Neural progenitor cell (in vitro differentiated cells): ENCODE measurements at regions not wholly inside any gene's neighbourhood (a gene's known extent, or its start where the extent isn't known, plus 50 kb on each side); places are given as distances from the start of the nearest gene placed in this dataset.
A peak's percentile ranks its signal among the peaks of the same experiment; 100 is the strongest.

Experiments used
- DNase-seq: peaks from one replicate; pipeline ENCODE4 v3.0.0-alpha.2; 2016; ENCODE audit warnings: low spot score
- H2AFZ ChIP-seq: fragments of 200-600 bp; sonication (generic); replicated peaks from 2 replicates; pipeline ENCODE4 v1.6.1; 2016; ENCODE audit warnings: antibody characterized with exemption
- H3F3A ChIP-seq: fragments of 200-600 bp; sonication (generic); 2 replicates; pipeline ENCODE4 v1.6.1; 2016; ENCODE audit warnings: antibody characterized with exemption, low read depth
- H3K27ac ChIP-seq: fragments of 200-600 bp; sonication (generic); 2 replicates; pipeline ENCODE4 v1.5.1; 2016; ENCODE audit warnings: mild to moderate bottlenecking
- H3K27me3 ChIP-seq: fragments of 200-600 bp; sonication (generic); 2 replicates; pipeline ENCODE4 v1.6.1; 2016; ENCODE audit warnings: mild to moderate bottlenecking, moderate library complexity
- H3K36me3 ChIP-seq: fragments of 200-600 bp; sonication (generic); 2 replicates; pipeline ENCODE4 v1.5.1; 2016
- H3K4me1 ChIP-seq: fragments of 200-600 bp; sonication (generic); 2 replicates; pipeline ENCODE4 v1.6.1; 2016; ENCODE audit warnings: mixed run types
- H3K4me2 ChIP-seq: fragments of 200-600 bp; sonication (generic); 2 replicates; pipeline ENCODE4 v1.6.1; 2016
- H3K4me3 ChIP-seq: fragments of 200-600 bp; sonication (generic); 2 replicates; pipeline ENCODE4 v1.5.1; 2016
- H3K79me2 ChIP-seq: fragments of 200-600 bp; sonication (generic); 2 replicates; pipeline ENCODE4 v1.6.1; 2016; ENCODE audit warnings: low read depth
- H3K9ac ChIP-seq: fragments of 200-600 bp; sonication (generic); 2 replicates; pipeline ENCODE4 v1.6.1; 2016
- H3K9me3 ChIP-seq: fragments of 200-600 bp; sonication (generic); 2 replicates; pipeline ENCODE4 v1.5.1; 2016; ENCODE audit warnings: low read depth
- H4K20me1 ChIP-seq: fragments of 200-600 bp; sonication (generic); 2 replicates; pipeline ENCODE4 v1.6.1; 2016; ENCODE audit warnings: low read depth
- H3K27ac Mint-ChIP-seq: 3 replicates; pipeline ENCODE4 v1.8.0; 2021; ENCODE audit warnings: mixed read lengths
- H3K27me3 Mint-ChIP-seq: 2 replicates; pipeline ENCODE4 v1.8.0; 2022; ENCODE audit warnings: low read depth, mild to moderate bottlenecking, inconsistent platforms, moderate library complexity, mixed read lengths; ENCODE audit not compliant: insufficient read depth
- H3K36me3 Mint-ChIP-seq: 3 replicates; pipeline ENCODE4 v1.8.0; 2021; ENCODE audit warnings: mixed read lengths
- H3K4me1 Mint-ChIP-seq: 3 replicates; pipeline ENCODE4 v1.8.0; 2021; ENCODE audit warnings: mixed read lengths
- H3K4me3 Mint-ChIP-seq: 3 replicates; pipeline ENCODE4 v1.8.0; 2021; ENCODE audit warnings: mild to moderate bottlenecking, moderate library complexity, mixed read lengths
- H3K9me3 Mint-ChIP-seq: 3 replicates; pipeline ENCODE4 v1.8.0; 2020; ENCODE audit warnings: mixed read lengths
- CTCF ChIP-seq: fragments of 200-600 bp; sonication (generic); IDR thresholded peaks from 2 replicates; pipeline ENCODE4 v1.5.1; 2017; ENCODE audit warnings: antibody characterized with exemption, mild to moderate bottlenecking
- EZH2 ChIP-seq: fragments of 200-600 bp; sonication (generic); IDR thresholded peaks from 2 replicates; pipeline ENCODE4 v1.6.1; 2017; ENCODE audit warnings: antibody characterized with exemption, mild to moderate bottlenecking, moderate library complexity
- EZH2phosphoT487 ChIP-seq: fragments of 200-600 bp; sonication (generic); IDR thresholded peaks from 2 replicates; pipeline ENCODE4 v1.6.1; 2017; ENCODE audit warnings: antibody characterized with exemption

GRCh38 chr18:2121224-2121623 lies 450.1 kb downstream of the METTL4 start:
- no peaks in the 10 kb centered on the region for H3K4me1 ChIP-seq
- peak; percentile 1 for DNase-seq
- Mint-ChIP-seq H3K4me1 (no peaks in the 10 kb centered on the region), H3K9me3 (no peaks in the 10 kb centered on the region), H3K4me3 (no peak overlapping the region), H3K36me3 (no peaks in the 10 kb centered on the region), H3K27me3 (no peaks in the 10 kb centered on the region), H3K27ac (no peak overlapping the region)
- H3K9me3 ChIP-seq: no peaks in the 10 kb centered on the region
- no peaks in the 10 kb centered on the region for H3F3A ChIP-seq
- TF ChIP-seq CTCF (peak; percentile 43), EZH2phosphoT487 (no peak), EZH2 (no peak)
- H3K4me2 ChIP-seq: no peak overlapping the region
- no peak overlapping the region for H3K27ac ChIP-seq
- no peak overlapping the region for H3K4me3 ChIP-seq
- no peaks in the 10 kb centered on the region for H3K27me3 ChIP-seq
- no peaks in the 10 kb centered on the region for H3K36me3 ChIP-seq
- H2AFZ ChIP-seq: no peak overlapping the region
- no peaks in the 10 kb centered on the region for H4K20me1 ChIP-seq
- no peaks in the 10 kb centered on the region for H3K79me2 ChIP-seq
- H3K9ac ChIP-seq: no peak overlapping the region

GRCh38 chr18:2123077-2123476 lies 448.2 kb downstream of the METTL4 start:
- no peak overlapping the region for H3K9ac ChIP-seq
- H3K4me2 ChIP-seq: no peak overlapping the region
- Mint-ChIP-seq H3K36me3 (no peaks in the 10 kb centered on the region), H3K4me3 (no peak overlapping the region), H3K27ac (no peak overlapping the region), H3K27me3 (no peaks in the 10 kb centered on the region), H3K4me1 (no peaks in the 10 kb centered on the region), H3K9me3 (no peaks in the 10 kb centered on the region)
- DNase-seq: no peak
- no peak for TF ChIP-seq EZH2
- no peak for TF ChIP-seq CTCF
- no peak for TF ChIP-seq EZH2phosphoT487
- H3K4me3 ChIP-seq: no peak overlapping the region
- H3K4me1 ChIP-seq: no peaks in the 10 kb centered on the region
- no peaks in the 10 kb centered on the region for H3K36me3 ChIP-seq
- H3K27me3 ChIP-seq: no peaks in the 10 kb centered on the region
- no peaks in the 10 kb centered on the region for H3K79me2 ChIP-seq
- H3F3A ChIP-seq: no peaks in the 10 kb centered on the region
- H2AFZ ChIP-seq: no peak overlapping the region
- no peaks in the 10 kb centered on the region for H3K9me3 ChIP-seq
- H3K27ac ChIP-seq: no peak overlapping the region
- H4K20me1 ChIP-seq: no peaks in the 10 kb centered on the region

GRCh38 chr18:2134364-2134763 lies 436.9 kb downstream of the METTL4 start:
- H3K79me2 ChIP-seq: no peaks in the 10 kb centered on the region
- H3K27ac ChIP-seq: no peak overlapping the region
- Mint-ChIP-seq H3K9me3 (no peaks in the 10 kb centered on the region), H3K27me3 (no peaks in the 10 kb centered on the region), H3K4me3 (no peak overlapping the region), H3K27ac (no peak overlapping the region), H3K36me3 (no peaks in the 10 kb centered on the region), H3K4me1 (peaks cover 8% of the 10 kb centered on the region)
- H3K4me2 ChIP-seq: no peak overlapping the region
- H3K27me3 ChIP-seq: no peaks in the 10 kb centered on the region
- TF ChIP-seq EZH2 (no peak), EZH2phosphoT487 (no peak), CTCF (no peak)
- no peaks in the 10 kb centered on the region for H3K4me1 ChIP-seq
- no peak for DNase-seq
- no peaks in the 10 kb centered on the region for H4K20me1 ChIP-seq
- no peaks in the 10 kb centered on the region for H3F3A ChIP-seq
- no peak overlapping the region for H3K4me3 ChIP-seq
- H3K36me3 ChIP-seq: no peaks in the 10 kb centered on the region
- H3K9me3 ChIP-seq: no peaks in the 10 kb centered on the region
- H2AFZ ChIP-seq: no peak overlapping the region
- no peak overlapping the region for H3K9ac ChIP-seq
